HEK293T (cell line): ENCODE measurements at regions not wholly inside any gene's neighbourhood (a gene's known extent, or its start where the extent isn't known, plus 50 kb on each side); places are given as distances from the start of the nearest gene placed in this dataset.

Source experiments
- CTCF ChIA-PET: fragments of 350-600 bp; formaldehyde crosslinking; extraction: SDS; loops from one replicate; lab custom pipeline; 2021; ENCODE audit warnings: antibody characterized with exemption, inconsistent platforms; lab: Yijun Ruan, JAX
- POLR2A ChIA-PET: fragments of 350-600 bp; formaldehyde crosslinking; extraction: SDS; loops from one replicate; lab custom pipeline; 2020; ENCODE audit warnings: antibody characterized with exemption, inconsistent platforms; lab: Yijun Ruan, JAX
- DNase-seq: peaks from one replicate; pipeline ENCODE4 v3.0.0; 2012; ENCODE audit warnings: mixed read lengths; ENCODE audit errors: extremely low spot score
- ARNT ChIP-seq: fragments of 450-650 bp; IDR thresholded peaks from 2 replicates; pipeline ENCODE4 v1.6.1; 2017; ENCODE audit warnings: mild to moderate bottlenecking
- BHLHE40 ChIP-seq: fragments of 450-650 bp; IDR thresholded peaks from 2 replicates; pipeline ENCODE4 v1.6.1; 2016; ENCODE audit warnings: mild to moderate bottlenecking, moderate library complexity, borderline replicate concordance
- CTBP1 ChIP-seq: fragments of 450-650 bp; IDR thresholded peaks from 2 replicates; pipeline ENCODE4 v1.6.1; 2016; ENCODE audit warnings: borderline replicate concordance
- ELF4 ChIP-seq: fragments of 450-650 bp; IDR thresholded peaks from 2 replicates; pipeline ENCODE4 v1.6.1; 2017; ENCODE audit warnings: antibody characterized with exemption
- FOXA1 ChIP-seq: fragments of 450-650 bp; IDR thresholded peaks from 2 replicates; pipeline ENCODE4 v1.6.1; 2016; ENCODE audit warnings: mild to moderate bottlenecking
- FOXK2 ChIP-seq: fragments of 450-650 bp; IDR thresholded peaks from 2 replicates; pipeline ENCODE4 v1.6.1; 2016; ENCODE audit warnings: mild to moderate bottlenecking
- FOXM1 ChIP-seq: fragments of 450-650 bp; IDR thresholded peaks from 2 replicates; pipeline ENCODE4 v1.6.1; 2017; ENCODE audit warnings: mild to moderate bottlenecking, borderline replicate concordance
- HDGF ChIP-seq: fragments of 450-650 bp; IDR thresholded peaks from 2 replicates; pipeline ENCODE4 v1.6.1; 2017; ENCODE audit warnings: antibody characterized with exemption, borderline replicate concordance
- L3MBTL2 ChIP-seq: fragments of 450-650 bp; conservative IDR thresholded peaks from 2 replicates; pipeline ENCODE4 v1.6.1; 2016; ENCODE audit warnings: mild to moderate bottlenecking
- LEF1 ChIP-seq: fragments of 450-650 bp; IDR thresholded peaks from 2 replicates; pipeline ENCODE4 v1.6.1; 2017; ENCODE audit warnings: mild to moderate bottlenecking, borderline replicate concordance
- NFRKB ChIP-seq: fragments of 450-650 bp; IDR thresholded peaks from 2 replicates; pipeline ENCODE4 v1.6.1; 2016; ENCODE audit warnings: mild to moderate bottlenecking, moderate library complexity
- SP1 ChIP-seq: fragments of 450-650 bp; IDR thresholded peaks from 2 replicates; pipeline ENCODE4 v1.6.1; 2017
- SUZ12 ChIP-seq: fragments of 450-650 bp; IDR thresholded peaks from 2 replicates; pipeline ENCODE4 v1.6.1; 2016; ENCODE audit warnings: mild to moderate bottlenecking
- TARDBP ChIP-seq: fragments of 450-650 bp; IDR thresholded peaks from 2 replicates; pipeline ENCODE4 v1.6.1; 2016
- ZNF384 ChIP-seq: fragments of 450-650 bp; IDR thresholded peaks from 2 replicates; pipeline ENCODE4 v1.6.1; 2016
- TF ChIP-seq, protein P1 (sequence below): fragments of 450-650 bp; IDR thresholded peaks from 2 replicates; pipeline ENCODE4 v1.6.1; 2016

GRCh38 chr1:60553730-60554129, 480.2 kb upstream of the C1orf87 start:
- DNase-seq = no peak
- POLR2A ChIA-PET = no interaction called here
- no peak for TF ChIP-seq CTBP1
- CTCF ChIA-PET = no interaction called here

GRCh38 chr1:60547821-60548220, 474.3 kb upstream of the C1orf87 start:
- ChIA-PET CTCF (no interaction called here), POLR2A (no interaction called here)
- TF ChIP-seq BHLHE40 (no peak), SUZ12 (no peak), FOXM1 (no peak), ZNF384 (no peak), FOXK2 (no peak), L3MBTL2 (no peak), NFRKB (no peak), LEF1 (no peak), TARDBP (no peak), SP1 (no peak), HDGF (no peak), FOXA1 (no peak)
- TF ChIP-seq, protein P1, sequence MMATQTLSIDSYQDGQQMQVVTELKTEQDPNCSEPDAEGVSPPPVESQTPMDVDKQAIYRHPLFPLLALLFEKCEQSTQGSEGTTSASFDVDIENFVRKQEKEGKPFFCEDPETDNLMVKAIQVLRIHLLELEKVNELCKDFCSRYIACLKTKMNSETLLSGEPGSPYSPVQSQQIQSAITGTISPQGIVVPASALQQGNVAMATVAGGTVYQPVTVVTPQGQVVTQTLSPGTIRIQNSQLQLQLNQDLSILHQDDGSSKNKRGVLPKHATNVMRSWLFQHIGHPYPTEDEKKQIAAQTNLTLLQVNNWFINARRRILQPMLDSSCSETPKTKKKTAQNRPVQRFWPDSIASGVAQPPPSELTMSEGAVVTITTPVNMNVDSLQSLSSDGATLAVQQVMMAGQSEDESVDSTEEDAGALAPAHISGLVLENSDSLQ = no peak
- DNase-seq = no peak

- POLR2A ChIA-PET = no interaction called here
- CTCF ChIA-PET = interaction anchor here (0.6 kb wide), 1 partner anchor 167 kb away, joined by 3 read pairs; no protein-coding TSS in a partner anchor
- no peak for DNase-seq
- TF ChIP-seq FOXA1 (no peak), NFRKB (no peak), L3MBTL2 (no peak), SP1 (no peak), LEF1 (no peak), ARNT (no peak), SUZ12 (no peak), FOXM1 (no peak), CTBP1 (no peak), ELF4 (no peak), HDGF (no peak), TARDBP (no peak), BHLHE40 (no peak)
- TF ChIP-seq, protein P1 = no peak
Observed at GRCh38 chr1:60541831-60542532, 468.4 kb upstream of the C1orf87 start.

- ChIA-PET CTCF (no interaction called here), POLR2A (no interaction called here)
- no peak for DNase-seq
- TF ChIP-seq ARNT (no peak), ELF4 (no peak), SUZ12 (no peak), FOXA1 (no peak), LEF1 (no peak), ZNF384 (no peak), HDGF (no peak), BHLHE40 (no peak)
Observed at GRCh38 chr1:60540141-60540540, 466.6 kb upstream of the C1orf87 start.

DNA sequence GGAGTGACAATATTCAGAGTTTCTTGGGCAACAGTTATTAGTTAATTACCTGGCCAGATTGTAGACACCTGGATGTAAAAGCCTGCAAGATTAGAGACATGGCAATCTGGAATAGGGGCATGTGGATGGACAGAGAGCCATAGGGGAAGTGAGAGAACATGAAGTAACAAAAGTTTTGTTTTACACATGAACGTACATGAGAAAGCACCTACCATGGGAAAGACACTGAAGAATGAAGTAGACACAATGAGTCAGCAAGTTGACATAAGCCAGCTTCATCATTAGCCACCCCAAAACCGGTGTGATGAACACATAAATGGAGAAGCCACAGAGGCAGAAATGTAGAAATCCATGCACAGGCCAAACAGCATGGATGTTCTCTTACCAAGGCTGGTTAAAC, 462.1 kb upstream of the C1orf87 start:
- TF ChIP-seq FOXA1 (no peak), NFRKB (no peak), ARNT (no peak), SUZ12 (no peak), L3MBTL2 (no peak)
- TF ChIP-seq, protein P1 = no peak
- CTCF ChIA-PET = no interaction called here
- POLR2A ChIA-PET = no interaction called here
- no peak for DNase-seq

DNA sequence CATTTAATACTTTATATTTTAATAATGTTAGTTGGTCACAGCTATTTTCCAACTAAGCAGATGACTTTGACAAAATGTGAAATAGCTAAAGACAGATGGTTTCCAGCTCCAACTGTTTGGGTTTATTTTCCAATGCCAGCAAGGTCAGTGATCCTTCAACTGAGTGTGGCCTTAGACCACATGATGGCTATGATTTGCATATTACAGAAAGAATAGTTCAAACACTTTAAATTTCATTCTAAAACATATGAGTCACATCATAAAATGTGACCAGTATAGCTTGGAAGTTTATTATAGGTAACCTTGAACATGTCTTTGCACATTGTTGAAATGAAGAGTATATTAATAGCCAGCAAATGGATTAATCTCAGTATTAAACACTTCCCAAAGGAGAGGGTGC, 454.0 kb upstream of the C1orf87 start:
- POLR2A ChIA-PET = no interaction called here
- CTCF ChIA-PET = no interaction called here
- DNase-seq = no peak
- no peak for TF ChIP-seq SUZ12

GRCh38 chr1:60516996-60517395, 443.4 kb upstream of the C1orf87 start:
- POLR2A ChIA-PET = no interaction called here
- CTCF ChIA-PET = no interaction called here
- TF ChIP-seq FOXA1 (no peak), ARNT (no peak), FOXM1 (no peak)
- no peak for DNase-seq

- ChIA-PET CTCF (no interaction called here), POLR2A (no interaction called here)
- no peak for TF ChIP-seq CTBP1
- TF ChIP-seq SUZ12 = no peak
- TF ChIP-seq NFRKB = no peak
- no peak for TF ChIP-seq SP1
- TF ChIP-seq BHLHE40 = no peak
- TF ChIP-seq FOXK2 = no peak
- no peak for DNase-seq
Observed at GRCh38 chr1:60510162-60510561, 436.6 kb upstream of the C1orf87 start.
